Stimulated activated naive CD8-positive, alpha-beta T cell treated with anti-CD3 and anti-CD28 coated beads, Interleukin-15, Interleukin-2, amounts not matched to agents 100 ng/mL and 50 ng/mL, for 24 hours (primary cell): ENCODE measurements at regions not wholly inside any gene's neighbourhood (a gene's known extent, or its start where the extent isn't known, plus 50 kb on each side); places are given as distances from the start of the nearest gene placed in this dataset.

Source experiments
- H3K27ac Mint-ChIP-seq: one replicate; pipeline ENCODE4 v1.8.0; 2021; ENCODE audit warnings: mild to moderate bottlenecking, mixed read lengths
- H3K27me3 Mint-ChIP-seq: one replicate; pipeline ENCODE4 v1.8.0; 2021; ENCODE audit warnings: mixed read lengths
- H3K36me3 Mint-ChIP-seq: one replicate; pipeline ENCODE4 v1.8.0; 2021; ENCODE audit warnings: low read depth, mixed read lengths
- H3K4me1 Mint-ChIP-seq: one replicate; pipeline ENCODE4 v1.8.0; 2021; ENCODE audit warnings: low read depth, mixed read lengths
- H3K4me3 Mint-ChIP-seq: one replicate; pipeline ENCODE4 v1.8.0; 2021; ENCODE audit warnings: mild to moderate bottlenecking, mixed read lengths
- H3K9me3 Mint-ChIP-seq: one replicate; pipeline ENCODE4 v1.8.0; 2021; ENCODE audit warnings: mixed read lengths

GRCh38 chr4:178320003-178320402 lies 877.8 kb upstream of the AGA start:
- no peaks in the 10 kb centered on the region for H3K36me3 Mint-ChIP-seq
- H3K27me3 Mint-ChIP-seq = no peaks in the 10 kb centered on the region
- H3K27ac Mint-ChIP-seq = no peak overlapping the region
- no peaks in the 10 kb centered on the region for H3K4me1 Mint-ChIP-seq
- H3K4me3 Mint-ChIP-seq = no peak overlapping the region
- peaks cover 26% of the 10 kb centered on the region for H3K9me3 Mint-ChIP-seq

GRCh38 chr4:178322524-178323183 lies 880.4 kb upstream of the AGA start:
- no peak overlapping the region for H3K27ac Mint-ChIP-seq
- H3K4me3 Mint-ChIP-seq = no peak overlapping the region
- no peaks in the 10 kb centered on the region for H3K4me1 Mint-ChIP-seq
- H3K27me3 Mint-ChIP-seq = no peaks in the 10 kb centered on the region
- peaks cover 19% of the 10 kb centered on the region for H3K9me3 Mint-ChIP-seq
- H3K36me3 Mint-ChIP-seq = no peaks in the 10 kb centered on the region

GRCh38 chr4:178329226-178329872 lies 887.1 kb upstream of the AGA start:
- Mint-ChIP-seq H3K27me3 (no peaks in the 10 kb centered on the region), H3K9me3 (peaks cover 9% of the 10 kb centered on the region), H3K27ac (no peak overlapping the region), H3K4me3 (no peak overlapping the region), H3K4me1 (no peaks in the 10 kb centered on the region), H3K36me3 (no peaks in the 10 kb centered on the region)

DNA sequence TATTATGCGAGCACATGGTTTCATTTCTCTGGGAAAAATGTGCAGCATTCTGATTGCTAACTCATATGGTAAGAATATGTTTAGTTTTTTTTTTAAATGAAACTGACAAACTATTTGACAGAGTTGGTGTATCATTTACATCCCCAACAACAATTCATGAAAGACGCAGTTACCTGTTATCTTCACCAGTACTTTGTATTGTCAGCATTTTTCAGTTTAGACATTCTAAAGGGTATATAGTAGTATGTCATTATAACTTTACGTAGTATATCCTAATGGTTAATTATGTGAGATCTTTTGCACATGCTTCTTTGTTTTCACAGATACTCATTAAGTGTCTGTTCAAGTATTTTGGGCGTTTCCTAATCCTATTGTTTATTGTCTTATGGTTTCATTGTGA lies 891.1 kb upstream of the AGA start:
- H3K4me1 Mint-ChIP-seq = no peaks in the 10 kb centered on the region
- H3K4me3 Mint-ChIP-seq = no peak overlapping the region
- H3K36me3 Mint-ChIP-seq = no peaks in the 10 kb centered on the region
- H3K27me3 Mint-ChIP-seq = no peaks in the 10 kb centered on the region
- H3K9me3 Mint-ChIP-seq = peaks cover 1% of the 10 kb centered on the region
- no peak overlapping the region for H3K27ac Mint-ChIP-seq

- no peak overlapping the region for H3K27ac Mint-ChIP-seq
- no peaks in the 10 kb centered on the region for H3K36me3 Mint-ChIP-seq
- no peaks in the 10 kb centered on the region for H3K4me1 Mint-ChIP-seq
- no peaks in the 10 kb centered on the region for H3K27me3 Mint-ChIP-seq
- H3K4me3 Mint-ChIP-seq = no peak overlapping the region
- H3K9me3 Mint-ChIP-seq = peaks cover 3% of the 10 kb centered on the region
Measured at GRCh38 chr4:178339769-178340168, 897.5 kb upstream of the AGA start.

DNA sequence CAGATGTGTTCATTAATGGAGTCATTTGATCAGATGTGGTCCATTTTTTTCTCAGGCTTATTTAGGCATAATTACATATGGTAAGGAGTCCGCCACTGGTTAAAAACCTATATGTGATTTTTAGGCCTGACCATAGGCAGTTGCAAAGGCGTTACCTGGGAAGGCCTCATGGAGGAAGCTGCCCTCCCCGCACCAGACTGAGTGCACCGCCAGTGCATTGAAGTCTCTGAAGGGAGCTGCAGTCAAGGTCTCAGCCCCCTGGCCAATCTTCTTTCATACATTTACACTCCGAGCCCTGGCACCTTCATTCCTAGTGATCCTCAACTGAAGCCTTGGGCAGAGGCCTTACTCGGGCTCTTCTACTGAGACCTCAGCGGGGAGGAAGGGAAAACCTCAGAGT lies 898.2 kb upstream of the AGA start:
- Mint-ChIP-seq H3K36me3 (no peaks in the 10 kb centered on the region), H3K27ac (no peak overlapping the region), H3K9me3 (peaks cover 3% of the 10 kb centered on the region), H3K27me3 (no peaks in the 10 kb centered on the region), H3K4me3 (no peak overlapping the region), H3K4me1 (no peaks in the 10 kb centered on the region)

DNA sequence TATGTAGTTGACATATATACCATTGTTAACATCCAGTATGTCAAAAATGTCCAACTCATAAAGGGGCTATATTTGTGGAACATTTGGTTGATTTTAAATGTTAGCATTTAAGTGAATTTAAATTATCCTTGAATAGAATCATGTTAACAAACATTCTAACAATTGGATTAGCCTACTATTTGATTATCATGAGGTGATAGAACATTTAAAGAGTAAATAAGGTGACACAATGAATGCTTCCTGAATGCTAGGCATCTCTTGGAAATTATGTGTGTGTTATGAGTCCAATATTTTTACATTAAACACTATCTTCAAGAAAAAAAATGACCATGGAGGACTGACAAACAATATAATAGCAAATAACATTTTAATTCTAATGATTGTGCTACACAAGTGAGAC lies 901.9 kb upstream of the AGA start:
- Mint-ChIP-seq H3K27me3 (no peaks in the 10 kb centered on the region), H3K36me3 (no peaks in the 10 kb centered on the region), H3K4me1 (no peaks in the 10 kb centered on the region), H3K27ac (no peak overlapping the region), H3K9me3 (peaks cover 1% of the 10 kb centered on the region), H3K4me3 (no peak overlapping the region)

GRCh38 chr4:178347111-178347510 lies 904.9 kb upstream of the AGA start:
- Mint-ChIP-seq H3K4me1 (no peaks in the 10 kb centered on the region), H3K27ac (no peak overlapping the region), H3K9me3 (no peaks in the 10 kb centered on the region), H3K27me3 (no peaks in the 10 kb centered on the region), H3K36me3 (no peaks in the 10 kb centered on the region), H3K4me3 (no peak overlapping the region)

- H3K4me1 Mint-ChIP-seq = no peaks in the 10 kb centered on the region
- H3K4me3 Mint-ChIP-seq = no peak overlapping the region
- H3K27ac Mint-ChIP-seq = no peak overlapping the region
- H3K36me3 Mint-ChIP-seq = no peaks in the 10 kb centered on the region
- H3K9me3 Mint-ChIP-seq = peaks cover 5% of the 10 kb centered on the region
- no peaks in the 10 kb centered on the region for H3K27me3 Mint-ChIP-seq
Measured at GRCh38 chr4:178349601-178350000, 907.4 kb upstream of the AGA start.

DNA sequence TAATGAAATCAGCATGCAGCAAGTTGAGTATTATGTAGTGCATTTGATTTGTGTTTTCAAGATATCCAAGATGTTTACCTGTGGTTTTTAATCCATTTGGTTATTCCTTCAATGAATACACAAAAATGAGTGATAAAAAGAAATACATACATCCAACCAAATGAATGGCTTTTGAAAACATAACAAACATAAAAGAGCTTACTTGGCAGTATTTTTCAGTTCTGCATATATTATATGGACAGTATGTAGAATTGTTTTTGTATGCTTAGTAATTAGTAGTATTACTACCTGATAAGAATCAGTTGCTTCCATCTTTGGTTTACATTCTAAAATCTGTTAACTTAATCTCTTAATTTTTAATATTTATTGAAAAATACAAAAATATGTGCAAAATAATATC lies 908.9 kb upstream of the AGA start:
- Mint-ChIP-seq H3K4me1 (no peaks in the 10 kb centered on the region), H3K9me3 (peaks cover 7% of the 10 kb centered on the region), H3K27me3 (no peaks in the 10 kb centered on the region), H3K36me3 (no peaks in the 10 kb centered on the region), H3K27ac (no peak overlapping the region), H3K4me3 (no peak overlapping the region)

- Mint-ChIP-seq H3K36me3 (no peaks in the 10 kb centered on the region), H3K27ac (no peak overlapping the region), H3K4me1 (no peaks in the 10 kb centered on the region), H3K4me3 (no peak overlapping the region), H3K27me3 (no peaks in the 10 kb centered on the region), H3K9me3 (peaks cover 20% of the 10 kb centered on the region)
Measured at GRCh38 chr4:178356725-178357124, 914.5 kb upstream of the AGA start.

DNA sequence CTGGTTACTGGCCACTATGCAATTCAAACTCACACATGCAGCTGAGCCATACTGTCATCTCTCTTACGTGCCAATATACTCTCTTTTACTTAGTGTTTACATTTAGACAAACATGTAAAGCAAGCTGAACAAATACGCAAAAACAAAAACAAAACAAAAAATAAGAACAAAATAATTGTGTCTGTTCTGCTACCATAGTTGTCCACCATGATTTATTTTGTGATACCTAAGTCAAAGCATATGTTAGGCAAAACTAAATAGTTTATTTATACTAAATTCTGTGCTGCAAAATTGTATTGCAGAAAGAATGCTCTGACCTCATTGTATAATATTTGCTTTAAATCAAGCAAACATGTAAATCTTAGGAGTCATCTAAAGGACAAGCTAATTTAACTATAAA lies 943.2 kb upstream of the AGA start:
- no peak overlapping the region for H3K27ac Mint-ChIP-seq
- H3K36me3 Mint-ChIP-seq = no peaks in the 10 kb centered on the region
- peaks cover 14% of the 10 kb centered on the region for H3K9me3 Mint-ChIP-seq
- H3K4me1 Mint-ChIP-seq = no peaks in the 10 kb centered on the region
- H3K4me3 Mint-ChIP-seq = no peak overlapping the region
- no peaks in the 10 kb centered on the region for H3K27me3 Mint-ChIP-seq

- Mint-ChIP-seq H3K9me3 (peaks cover 14% of the 10 kb centered on the region), H3K4me1 (no peaks in the 10 kb centered on the region), H3K27ac (no peak overlapping the region), H3K36me3 (no peaks in the 10 kb centered on the region), H3K27me3 (no peaks in the 10 kb centered on the region), H3K4me3 (no peak overlapping the region)
Measured at GRCh38 chr4:178387756-178388155, 945.5 kb upstream of the AGA start.

- H3K27ac Mint-ChIP-seq = no peak overlapping the region
- H3K36me3 Mint-ChIP-seq = no peaks in the 10 kb centered on the region
- H3K9me3 Mint-ChIP-seq = no peaks in the 10 kb centered on the region
- H3K4me3 Mint-ChIP-seq = no peak overlapping the region
- no peaks in the 10 kb centered on the region for H3K4me1 Mint-ChIP-seq
- H3K27me3 Mint-ChIP-seq = no peaks in the 10 kb centered on the region
Measured at GRCh38 chr4:178395798-178396197, 953.6 kb upstream of the AGA start.

DNA sequence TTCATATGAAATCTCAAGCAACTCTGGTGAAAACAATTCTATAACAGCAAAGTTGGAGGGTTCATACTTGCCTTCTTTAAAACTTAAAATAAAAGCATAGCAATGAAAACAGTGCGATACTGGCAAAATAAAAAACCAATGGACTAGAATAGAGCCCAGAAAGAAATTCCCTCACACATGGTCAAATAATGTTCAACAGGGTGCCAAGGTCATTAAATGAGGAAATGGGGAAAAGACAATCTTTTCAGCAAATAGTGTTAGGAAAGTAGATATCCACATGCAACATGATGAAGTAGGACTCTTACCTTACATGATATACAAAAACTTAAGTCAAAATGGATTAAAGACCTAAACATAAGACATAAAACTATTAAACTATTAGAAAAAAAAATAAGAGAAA lies 970.2 kb upstream of the AGA start:
- H3K36me3 Mint-ChIP-seq = no peaks in the 10 kb centered on the region
- H3K4me3 Mint-ChIP-seq = no peak overlapping the region
- no peak overlapping the region for H3K27ac Mint-ChIP-seq
- no peaks in the 10 kb centered on the region for H3K4me1 Mint-ChIP-seq
- peaks cover under 1% of the 10 kb centered on the region for H3K9me3 Mint-ChIP-seq
- no peaks in the 10 kb centered on the region for H3K27me3 Mint-ChIP-seq

GRCh38 chr4:178414042-178414441 lies 971.8 kb upstream of the AGA start:
- H3K4me3 Mint-ChIP-seq = no peak overlapping the region
- no peaks in the 10 kb centered on the region for H3K4me1 Mint-ChIP-seq
- no peaks in the 10 kb centered on the region for H3K36me3 Mint-ChIP-seq
- no peak overlapping the region for H3K27ac Mint-ChIP-seq
- H3K27me3 Mint-ChIP-seq = no peaks in the 10 kb centered on the region
- no peaks in the 10 kb centered on the region for H3K9me3 Mint-ChIP-seq
